ENCODE measurements at regions not wholly inside any gene's neighbourhood (a gene's known extent, or its start where the extent isn't known, plus 50 kb on each side); places are given as distances from the start of the nearest gene placed in this dataset.

DNA sequence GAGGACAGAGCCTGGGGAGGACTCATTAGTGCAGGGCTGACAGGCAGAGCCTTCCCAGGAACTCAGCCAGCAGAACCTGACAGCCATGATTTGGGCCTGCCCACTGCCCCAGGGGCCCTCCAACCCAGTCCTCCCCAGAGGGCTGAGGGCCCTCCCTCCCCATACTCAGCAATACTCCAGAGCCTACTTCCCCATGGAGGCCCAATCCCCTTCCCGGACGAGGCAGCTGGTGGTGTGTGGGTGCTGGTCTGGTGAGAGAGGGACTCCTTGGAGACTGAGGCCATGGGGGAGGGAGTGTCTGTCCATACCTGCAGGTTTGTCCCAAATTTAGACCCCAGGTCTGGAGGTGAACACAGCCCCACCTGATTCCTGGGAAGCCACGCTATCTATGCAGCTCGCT lies 120.9 kb upstream of the MLN start:
- Histone ChIP-seq H3K36me3 (ENCODE audit: control insufficient read depth, insufficient read depth, low read length) (no peaks in the 10 kb centered on the region), H3K4me3 (ENCODE audit: insufficient read depth, low read depth, low read length) (no peak overlapping the region), H3K4me1 (ENCODE audit: control insufficient read depth, insufficient read depth, low read length) (peaks cover 5% of the 10 kb centered on the region), H3K27me3 (ENCODE audit: control insufficient read depth, insufficient read depth, low read length, poor library complexity, severe bottlenecking) (no peaks in the 10 kb centered on the region), H3K9me3 (ENCODE audit: control insufficient read depth, low read length) (no peaks in the 10 kb centered on the region), H3K27ac (ENCODE audit: insufficient read depth, low read depth, low read length, poor library complexity, severe bottlenecking) (no peak overlapping the region)
- WGBS, 2 experiments: 95 to 96% methylated on average over 4 of the region's 4 CpGs

- no peaks in the 10 kb centered on the region for H3K36me3 ChIP-seq (ENCODE audit: control insufficient read depth, insufficient read depth, low read length)
- peaks cover 5% of the 10 kb centered on the region for H3K4me1 ChIP-seq (ENCODE audit: control insufficient read depth, insufficient read depth, low read length)
- no peak overlapping the region for H3K27ac ChIP-seq (ENCODE audit: insufficient read depth, low read depth, low read length, poor library complexity, severe bottlenecking)
- no peaks in the 10 kb centered on the region for H3K27me3 ChIP-seq (ENCODE audit: control insufficient read depth, insufficient read depth, low read length, poor library complexity, severe bottlenecking)
- WGBS, 2 experiments: 83 to 85% methylated on average over 9 to 10 of the region's 10 CpGs
- H3K9me3 ChIP-seq (ENCODE audit: control insufficient read depth, low read length): no peaks in the 10 kb centered on the region
- no peak overlapping the region for H3K4me3 ChIP-seq (ENCODE audit: insufficient read depth, low read depth, low read length)
Measured at GRCh38 chr6:33923857-33924514, 120.2 kb upstream of the MLN start.

DNA sequence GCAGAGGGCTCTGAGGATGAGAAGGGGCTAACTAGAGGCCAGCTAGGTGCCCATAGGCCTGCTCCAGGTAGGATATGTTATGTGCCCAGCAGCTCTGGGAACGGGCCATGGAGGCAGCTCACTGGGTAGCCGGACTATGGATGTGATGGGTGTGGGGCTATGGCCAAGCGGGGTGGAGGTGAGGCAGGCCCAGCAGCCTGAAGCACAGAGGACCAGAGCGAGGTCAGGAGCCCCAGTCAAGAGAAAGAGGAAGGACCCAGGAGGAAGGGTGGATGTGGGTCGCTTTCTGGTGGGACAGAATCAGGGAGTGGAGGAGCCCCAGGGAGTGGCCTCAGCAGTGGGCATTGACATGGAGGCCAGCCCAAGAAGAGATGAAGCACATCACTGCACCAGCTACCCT lies 117.9 kb upstream of the MLN start:
- H3K9me3 ChIP-seq (ENCODE audit: control insufficient read depth, low read length): no peaks in the 10 kb centered on the region
- H3K27ac ChIP-seq (ENCODE audit: insufficient read depth, low read depth, low read length, poor library complexity, severe bottlenecking): no peak overlapping the region
- no peak overlapping the region for H3K4me3 ChIP-seq (ENCODE audit: insufficient read depth, low read depth, low read length)
- H3K36me3 ChIP-seq (ENCODE audit: control insufficient read depth, insufficient read depth, low read length): no peaks in the 10 kb centered on the region
- H3K27me3 ChIP-seq (ENCODE audit: control insufficient read depth, insufficient read depth, low read length, poor library complexity, severe bottlenecking): no peaks in the 10 kb centered on the region
- 93 to 95% methylated on average over 5 of the region's 5 CpGs for WGBS, 2 experiments
- H3K4me1 ChIP-seq (ENCODE audit: control insufficient read depth, insufficient read depth, low read length): peaks cover 5% of the 10 kb centered on the region

GRCh38 chr6:33918175-33918695 lies 114.4 kb upstream of the MLN start:
- Histone ChIP-seq H3K36me3 (ENCODE audit: control insufficient read depth, insufficient read depth, low read length) (no peaks in the 10 kb centered on the region), H3K9me3 (ENCODE audit: control insufficient read depth, low read length) (no peaks in the 10 kb centered on the region), H3K4me3 (ENCODE audit: insufficient read depth, low read depth, low read length) (no peak overlapping the region), H3K4me1 (ENCODE audit: control insufficient read depth, insufficient read depth, low read length) (no peaks in the 10 kb centered on the region), H3K27me3 (ENCODE audit: control insufficient read depth, insufficient read depth, low read length, poor library complexity, severe bottlenecking) (no peaks in the 10 kb centered on the region), H3K27ac (ENCODE audit: insufficient read depth, low read depth, low read length, poor library complexity, severe bottlenecking) (no peak overlapping the region)
- WGBS, 2 experiments: 94 to 97% methylated on average over 8 of the region's 8 CpGs

DNA sequence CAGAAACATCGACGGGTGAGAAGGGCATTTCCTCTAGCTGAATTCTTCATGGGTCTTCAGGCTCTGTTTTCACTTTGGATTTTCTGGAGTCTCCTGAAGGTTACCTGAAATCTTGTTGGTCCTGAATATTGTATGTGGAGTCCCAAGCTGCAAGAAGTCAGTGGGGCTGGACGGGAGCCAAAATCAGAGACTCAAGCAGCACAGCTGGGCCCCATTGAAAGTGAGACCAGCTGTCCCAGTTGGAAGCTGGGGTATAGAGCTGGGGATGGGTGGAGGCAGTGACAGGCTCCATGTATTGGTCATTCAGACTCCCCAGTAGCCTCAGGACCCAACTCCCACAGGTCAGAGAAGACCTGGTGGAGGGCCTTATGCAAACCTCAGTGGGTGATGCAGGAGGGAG lies 111.3 kb upstream of the MLN start:
- H3K36me3 ChIP-seq (ENCODE audit: control insufficient read depth, insufficient read depth, low read length): no peaks in the 10 kb centered on the region
- no peaks in the 10 kb centered on the region for H3K4me1 ChIP-seq (ENCODE audit: control insufficient read depth, insufficient read depth, low read length)
- 76 to 81% methylated on average over 3 of the region's 3 CpGs for WGBS, 2 experiments
- no peak overlapping the region for H3K27ac ChIP-seq (ENCODE audit: insufficient read depth, low read depth, low read length, poor library complexity, severe bottlenecking)
- no peaks in the 10 kb centered on the region for H3K27me3 ChIP-seq (ENCODE audit: control insufficient read depth, insufficient read depth, low read length, poor library complexity, severe bottlenecking)
- H3K9me3 ChIP-seq (ENCODE audit: control insufficient read depth, low read length): no peaks in the 10 kb centered on the region
- no peak overlapping the region for H3K4me3 ChIP-seq (ENCODE audit: insufficient read depth, low read depth, low read length)

DNA sequence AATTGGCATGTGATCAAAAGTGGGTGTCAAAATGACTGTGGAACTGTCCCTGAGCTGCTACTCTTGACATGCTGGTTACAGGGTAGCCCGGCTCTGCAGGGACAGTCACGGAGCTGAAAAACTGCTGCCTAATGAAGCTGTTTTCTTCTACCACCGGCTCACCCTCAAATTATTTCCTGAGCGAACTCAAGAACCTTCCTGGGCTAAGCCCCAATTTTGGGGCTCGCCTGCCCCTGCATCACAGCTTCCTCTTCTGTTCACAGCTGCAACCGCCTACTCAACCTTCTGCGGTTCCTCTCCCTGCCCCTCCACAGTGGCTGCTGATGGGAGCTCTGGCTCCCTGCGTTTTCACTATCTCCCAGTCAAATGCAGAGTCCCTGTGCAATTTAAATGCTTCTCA lies 110.8 kb upstream of the MLN start:
- H3K4me1 ChIP-seq (ENCODE audit: control insufficient read depth, insufficient read depth, low read length): no peaks in the 10 kb centered on the region
- 92 to 93% methylated on average over 8 of the region's 8 CpGs for WGBS, 2 experiments
- H3K4me3 ChIP-seq (ENCODE audit: insufficient read depth, low read depth, low read length): no peak overlapping the region
- H3K27me3 ChIP-seq (ENCODE audit: control insufficient read depth, insufficient read depth, low read length, poor library complexity, severe bottlenecking): no peaks in the 10 kb centered on the region
- no peaks in the 10 kb centered on the region for H3K36me3 ChIP-seq (ENCODE audit: control insufficient read depth, insufficient read depth, low read length)
- no peak overlapping the region for H3K27ac ChIP-seq (ENCODE audit: insufficient read depth, low read depth, low read length, poor library complexity, severe bottlenecking)
- H3K9me3 ChIP-seq (ENCODE audit: control insufficient read depth, low read length): no peaks in the 10 kb centered on the region

DNA sequence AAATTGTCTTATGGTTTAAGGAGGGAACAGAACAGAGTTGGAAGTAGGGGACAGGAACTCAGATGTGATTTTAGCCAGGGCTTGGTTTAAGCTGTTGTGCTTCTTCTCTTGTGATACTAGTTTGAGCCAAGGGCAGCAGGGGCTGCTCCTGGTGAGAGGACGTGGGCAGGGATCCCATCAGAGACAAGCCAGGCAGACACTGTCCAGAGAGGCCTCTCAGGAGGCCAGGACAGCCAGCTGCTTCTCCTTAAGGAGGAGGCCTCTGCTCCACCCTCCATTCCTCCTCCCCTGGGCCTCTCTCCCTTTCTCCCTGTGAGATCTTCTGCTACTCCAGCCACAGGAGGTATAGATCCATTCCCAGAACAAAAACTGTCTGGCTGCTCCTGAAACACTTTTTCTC lies 108.4 kb upstream of the MLN start:
- WGBS, 2 experiments: 83 to 92% methylated on average over 1 of the region's 1 CpG
- Histone ChIP-seq H3K27ac (ENCODE audit: insufficient read depth, low read depth, low read length, poor library complexity, severe bottlenecking) (no peak overlapping the region), H3K4me3 (ENCODE audit: insufficient read depth, low read depth, low read length) (no peak overlapping the region), H3K4me1 (ENCODE audit: control insufficient read depth, insufficient read depth, low read length) (no peaks in the 10 kb centered on the region), H3K9me3 (ENCODE audit: control insufficient read depth, low read length) (no peaks in the 10 kb centered on the region), H3K36me3 (ENCODE audit: control insufficient read depth, insufficient read depth, low read length) (no peaks in the 10 kb centered on the region), H3K27me3 (ENCODE audit: control insufficient read depth, insufficient read depth, low read length, poor library complexity, severe bottlenecking) (no peaks in the 10 kb centered on the region)

- H3K27me3 ChIP-seq (ENCODE audit: control insufficient read depth, insufficient read depth, low read length, poor library complexity, severe bottlenecking): no peaks in the 10 kb centered on the region
- no peaks in the 10 kb centered on the region for H3K36me3 ChIP-seq (ENCODE audit: control insufficient read depth, insufficient read depth, low read length)
- H3K27ac ChIP-seq (ENCODE audit: insufficient read depth, low read depth, low read length, poor library complexity, severe bottlenecking): no peak overlapping the region
- no peaks in the 10 kb centered on the region for H3K4me1 ChIP-seq (ENCODE audit: control insufficient read depth, insufficient read depth, low read length)
- H3K9me3 ChIP-seq (ENCODE audit: control insufficient read depth, low read length): no peaks in the 10 kb centered on the region
- H3K4me3 ChIP-seq (ENCODE audit: insufficient read depth, low read depth, low read length): no peak overlapping the region
- WGBS, 2 experiments: 94 to 96% methylated on average over 6 of the region's 6 CpGs
Measured at GRCh38 chr6:33911488-33911887, 107.7 kb upstream of the MLN start.

- Histone ChIP-seq H3K27ac (ENCODE audit: insufficient read depth, low read depth, low read length, poor library complexity, severe bottlenecking) (no peak overlapping the region), H3K36me3 (ENCODE audit: control insufficient read depth, insufficient read depth, low read length) (no peaks in the 10 kb centered on the region), H3K4me1 (ENCODE audit: control insufficient read depth, insufficient read depth, low read length) (no peaks in the 10 kb centered on the region), H3K27me3 (ENCODE audit: control insufficient read depth, insufficient read depth, low read length, poor library complexity, severe bottlenecking) (no peaks in the 10 kb centered on the region), H3K9me3 (ENCODE audit: control insufficient read depth, low read length) (no peaks in the 10 kb centered on the region), H3K4me3 (ENCODE audit: insufficient read depth, low read depth, low read length) (no peak overlapping the region)
- WGBS, 2 experiments: 94% methylated on average over 5 of the region's 5 CpGs
Measured at GRCh38 chr6:33910594-33910993, 106.8 kb upstream of the MLN start.

DNA sequence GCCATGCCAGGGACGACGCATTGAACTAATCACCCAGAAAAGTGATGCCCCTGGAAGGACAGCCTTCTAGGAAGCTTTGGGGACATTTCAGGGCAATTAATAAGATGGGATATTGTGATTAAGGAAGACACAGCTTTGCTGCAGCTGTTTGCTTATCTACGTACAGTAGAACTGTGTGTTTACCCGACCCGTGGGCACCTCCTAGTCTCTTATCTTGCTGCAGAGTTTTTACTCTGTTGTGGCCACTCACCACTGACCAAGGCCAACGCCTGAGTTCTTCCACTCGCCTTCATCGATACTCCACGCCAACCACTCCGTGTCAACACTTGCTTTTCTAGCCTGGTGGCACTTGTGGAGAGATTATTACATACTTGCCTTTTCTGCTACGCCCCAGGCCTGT lies 105.9 kb upstream of the MLN start:
- Histone ChIP-seq H3K27ac (ENCODE audit: insufficient read depth, low read depth, low read length, poor library complexity, severe bottlenecking) (no peak overlapping the region), H3K9me3 (ENCODE audit: control insufficient read depth, low read length) (no peaks in the 10 kb centered on the region), H3K36me3 (ENCODE audit: control insufficient read depth, insufficient read depth, low read length) (no peaks in the 10 kb centered on the region), H3K4me3 (ENCODE audit: insufficient read depth, low read depth, low read length) (no peak overlapping the region), H3K4me1 (ENCODE audit: control insufficient read depth, insufficient read depth, low read length) (peaks cover 6% of the 10 kb centered on the region), H3K27me3 (ENCODE audit: control insufficient read depth, insufficient read depth, low read length, poor library complexity, severe bottlenecking) (no peaks in the 10 kb centered on the region)
- WGBS, 2 experiments: 95 to 97% methylated on average over 11 of the region's 11 CpGs

- Histone ChIP-seq H3K9me3 (ENCODE audit: control insufficient read depth, low read length) (no peaks in the 10 kb centered on the region), H3K4me1 (ENCODE audit: control insufficient read depth, insufficient read depth, low read length) (peaks cover 17% of the 10 kb centered on the region), H3K36me3 (ENCODE audit: control insufficient read depth, insufficient read depth, low read length) (no peaks in the 10 kb centered on the region), H3K27me3 (ENCODE audit: control insufficient read depth, insufficient read depth, low read length, poor library complexity, severe bottlenecking) (no peaks in the 10 kb centered on the region), H3K27ac (ENCODE audit: insufficient read depth, low read depth, low read length, poor library complexity, severe bottlenecking) (no peak overlapping the region), H3K4me3 (ENCODE audit: insufficient read depth, low read depth, low read length) (no peak overlapping the region)
- 79 to 81% methylated on average over 4 of the region's 4 CpGs for WGBS, 2 experiments
Measured at GRCh38 chr6:33908025-33908424, 104.2 kb upstream of the MLN start.

Measured in ectodermal cell (in vitro differentiated cells).